Upper lobe of left lung (tissue), 4 donors: ENCODE measurements at regions not wholly inside any gene's neighbourhood (a gene's known extent, or its start where the extent isn't known, plus 50 kb on each side); places are given as distances from the start of the nearest gene placed in this dataset.

Experiments used
- POLR2A ChIP-seq, 4 donors: fragments of 450-650 bp; IDR thresholded peaks; one replicate each; pipeline ENCODE4 v1.5.1; 2016 to 2017; ENCODE audit warnings: antibody characterized with exemption in 4 of 4, mild to moderate bottlenecking in 2 of 4
- POLR2AphosphoS5 ChIP-seq, 2 donors: sonication (generic); formaldehyde crosslinking; IDR thresholded peaks; one replicate each; pipeline ENCODE4 v1.5.1; 2017; ENCODE audit warnings: antibody characterized with exemption in 2 of 2
- TF ChIP-seq, protein P1 (sequence below), 6 experiments: fragments of 450-650 bp in 4 of 6; fragments of 200-600 bp in 2 of 6; sonication (generic) in 2 of 6; IDR thresholded peaks; one replicate each; pipeline ENCODE4 v1.5.1; 2016 to 2019; ENCODE audit warnings: antibody characterized with exemption in 6 of 6

GRCh38 chr12:4159851-4160250 is 113.7 kb upstream of the CCND2 start:
- TF ChIP-seq POLR2AphosphoS5 (IDR thresholded peaks at IDR 0.05) (no peak), POLR2A (IDR thresholded peaks at IDR 0.05) (no peak)
- TF ChIP-seq, protein P1, sequence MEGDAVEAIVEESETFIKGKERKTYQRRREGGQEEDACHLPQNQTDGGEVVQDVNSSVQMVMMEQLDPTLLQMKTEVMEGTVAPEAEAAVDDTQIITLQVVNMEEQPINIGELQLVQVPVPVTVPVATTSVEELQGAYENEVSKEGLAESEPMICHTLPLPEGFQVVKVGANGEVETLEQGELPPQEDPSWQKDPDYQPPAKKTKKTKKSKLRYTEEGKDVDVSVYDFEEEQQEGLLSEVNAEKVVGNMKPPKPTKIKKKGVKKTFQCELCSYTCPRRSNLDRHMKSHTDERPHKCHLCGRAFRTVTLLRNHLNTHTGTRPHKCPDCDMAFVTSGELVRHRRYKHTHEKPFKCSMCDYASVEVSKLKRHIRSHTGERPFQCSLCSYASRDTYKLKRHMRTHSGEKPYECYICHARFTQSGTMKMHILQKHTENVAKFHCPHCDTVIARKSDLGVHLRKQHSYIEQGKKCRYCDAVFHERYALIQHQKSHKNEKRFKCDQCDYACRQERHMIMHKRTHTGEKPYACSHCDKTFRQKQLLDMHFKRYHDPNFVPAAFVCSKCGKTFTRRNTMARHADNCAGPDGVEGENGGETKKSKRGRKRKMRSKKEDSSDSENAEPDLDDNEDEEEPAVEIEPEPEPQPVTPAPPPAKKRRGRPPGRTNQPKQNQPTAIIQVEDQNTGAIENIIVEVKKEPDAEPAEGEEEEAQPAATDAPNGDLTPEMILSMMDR (IDR thresholded peaks at IDR 0.05): no peak
